ENCODE measurements at regions not wholly inside any gene's neighbourhood (a gene's known extent, or its start where the extent isn't known, plus 50 kb on each side); places are given as distances from the start of the nearest gene placed in this dataset.

DNA sequence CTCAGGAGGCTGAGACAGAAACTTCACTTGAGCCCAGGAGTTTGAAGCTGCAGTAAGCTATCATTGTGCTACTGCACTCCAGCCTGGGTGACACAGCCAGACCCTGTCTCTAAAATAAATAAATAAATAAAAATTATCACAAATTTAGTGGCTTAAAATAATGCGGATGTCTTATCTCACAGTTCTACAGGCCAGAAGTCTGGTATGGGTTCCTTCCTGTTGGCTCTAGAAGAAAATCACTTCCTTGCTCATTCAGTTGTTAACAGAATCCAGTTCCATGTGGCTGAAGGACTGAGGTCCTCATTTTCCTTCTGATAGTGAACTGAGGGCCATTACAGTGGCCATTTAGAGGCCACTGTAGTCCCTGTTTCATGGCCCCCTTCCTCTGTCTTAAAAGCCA is 94.6 kb upstream of the S1PR1 start:
- DNase-seq (ENCODE audit: extremely low spot score), result no peak
- TF ChIP-seq SP1 (IDR thresholded peaks at IDR 0.05) (no peak), FOXM1 (IDR thresholded peaks at IDR 0.05; ENCODE audit: borderline replicate concordance) (no peak), LEF1 (IDR thresholded peaks at IDR 0.05; ENCODE audit: borderline replicate concordance) (no peak), ZNF384 (IDR thresholded peaks at IDR 0.05) (no peak), FOXA1 (IDR thresholded peaks at IDR 0.05) (no peak), TARDBP (IDR thresholded peaks at IDR 0.05) (no peak), NFRKB (IDR thresholded peaks at IDR 0.05) (no peak), FOXK2 (IDR thresholded peaks at IDR 0.05) (no peak), SUZ12 (IDR thresholded peaks at IDR 0.05) (no peak), ELF4 (IDR thresholded peaks at IDR 0.05) (no peak), BHLHE40 (IDR thresholded peaks at IDR 0.05; ENCODE audit: borderline replicate concordance) (no peak), L3MBTL2 (conservative IDR thresholded peaks at IDR 0.05) (no peak), HDGF (IDR thresholded peaks at IDR 0.05; ENCODE audit: borderline replicate concordance) (no peak), ARNT (IDR thresholded peaks at IDR 0.05) (no peak)
- TF ChIP-seq, protein P1, sequence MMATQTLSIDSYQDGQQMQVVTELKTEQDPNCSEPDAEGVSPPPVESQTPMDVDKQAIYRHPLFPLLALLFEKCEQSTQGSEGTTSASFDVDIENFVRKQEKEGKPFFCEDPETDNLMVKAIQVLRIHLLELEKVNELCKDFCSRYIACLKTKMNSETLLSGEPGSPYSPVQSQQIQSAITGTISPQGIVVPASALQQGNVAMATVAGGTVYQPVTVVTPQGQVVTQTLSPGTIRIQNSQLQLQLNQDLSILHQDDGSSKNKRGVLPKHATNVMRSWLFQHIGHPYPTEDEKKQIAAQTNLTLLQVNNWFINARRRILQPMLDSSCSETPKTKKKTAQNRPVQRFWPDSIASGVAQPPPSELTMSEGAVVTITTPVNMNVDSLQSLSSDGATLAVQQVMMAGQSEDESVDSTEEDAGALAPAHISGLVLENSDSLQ (IDR thresholded peaks at IDR 0.05), result no peak
- ChIA-PET CTCF (interaction anchor here (1.3 kb wide), 1 partner anchor 97 kb away, joined by 3 read pairs; no protein-coding TSS in a partner anchor), POLR2A (no interaction called here)

DNA sequence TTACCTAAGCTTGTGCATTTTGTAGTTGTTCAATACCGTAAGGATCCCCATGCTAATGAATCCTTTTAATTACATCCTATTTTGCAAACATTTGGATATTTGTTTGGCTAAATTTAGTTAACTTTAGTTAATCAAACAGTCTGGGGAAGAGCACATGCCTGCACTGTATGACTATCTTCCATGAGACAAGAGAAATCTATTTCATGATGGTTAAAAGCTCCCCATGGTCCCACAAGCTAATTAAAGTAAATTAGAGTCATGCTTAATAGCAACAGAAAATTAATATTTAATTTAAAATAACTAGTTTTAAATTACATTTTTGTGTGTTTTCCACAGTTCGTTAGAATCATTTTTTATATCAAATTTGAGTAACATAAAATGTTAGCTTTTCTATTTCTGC is 95.4 kb upstream of the S1PR1 start:
- DNase-seq (ENCODE audit: extremely low spot score), result no peak
- TF ChIP-seq FOXA1 (IDR thresholded peaks at IDR 0.05), result no peak
- TF ChIP-seq ARNT (IDR thresholded peaks at IDR 0.05), result no peak
- TF ChIP-seq SP1 (IDR thresholded peaks at IDR 0.05), result no peak
- TF ChIP-seq FOXM1 (IDR thresholded peaks at IDR 0.05; ENCODE audit: borderline replicate concordance), result no peak
- TF ChIP-seq CTBP1 (IDR thresholded peaks at IDR 0.05; ENCODE audit: borderline replicate concordance), result no peak
- TF ChIP-seq FOXK2 (IDR thresholded peaks at IDR 0.05), result no peak
- no peak for TF ChIP-seq ELF4 (IDR thresholded peaks at IDR 0.05)
- no peak for TF ChIP-seq HDGF (IDR thresholded peaks at IDR 0.05; ENCODE audit: borderline replicate concordance)
- no peak for TF ChIP-seq LEF1 (IDR thresholded peaks at IDR 0.05; ENCODE audit: borderline replicate concordance)
- no peak for TF ChIP-seq BHLHE40 (IDR thresholded peaks at IDR 0.05; ENCODE audit: borderline replicate concordance)
- TF ChIP-seq L3MBTL2 (conservative IDR thresholded peaks at IDR 0.05), result no peak
- no peak for TF ChIP-seq ZNF384 (IDR thresholded peaks at IDR 0.05)
- ChIA-PET CTCF (interaction anchor here (1.3 kb wide), 1 partner anchor 98 kb away, joined by 3 read pairs; no protein-coding TSS in a partner anchor), POLR2A (no interaction called here)

DNA sequence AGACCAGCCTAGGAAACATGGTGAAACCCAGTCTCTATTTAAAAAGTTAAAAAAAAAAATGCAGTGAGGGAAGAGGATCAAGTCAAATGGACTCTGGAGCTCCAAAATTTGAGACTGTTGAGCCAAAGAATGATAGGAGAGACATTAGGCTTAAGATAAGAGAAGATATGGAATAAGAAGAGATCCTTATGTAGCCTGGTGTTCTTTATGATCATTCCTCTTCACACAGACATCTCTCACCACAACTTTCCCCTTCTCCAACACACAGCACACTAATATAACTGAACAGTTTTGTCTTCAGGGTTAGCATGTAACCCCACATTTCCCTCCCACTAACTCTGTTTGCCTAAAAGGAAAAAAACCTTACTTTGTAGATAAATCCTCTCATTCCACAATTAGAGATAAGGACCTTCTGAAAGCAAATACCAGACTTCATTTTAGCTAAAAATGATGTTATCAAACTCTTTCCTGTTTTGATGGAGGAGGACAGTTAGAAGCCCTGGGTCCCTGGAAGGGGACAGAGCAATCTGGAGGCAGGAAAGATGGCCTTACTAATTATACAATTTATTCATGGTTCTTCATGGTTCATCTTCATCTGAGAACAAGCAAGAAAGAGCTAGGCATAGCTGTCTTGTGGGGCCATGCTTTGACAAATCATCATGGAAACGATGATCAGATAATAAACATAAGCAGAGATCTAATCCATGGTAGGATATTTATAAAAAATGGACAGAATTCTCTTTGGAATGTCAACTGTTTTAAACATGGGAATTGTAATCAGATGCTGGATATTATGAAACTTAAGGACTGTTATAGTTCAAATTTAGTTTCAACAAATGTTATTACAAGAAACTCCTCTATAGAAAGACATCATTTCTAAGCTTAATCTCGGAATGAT is 96.7 kb upstream of the S1PR1 start:
- CTCF ChIA-PET, result interaction anchor here (2.1 to 4.0 kb wide), 2 partner anchors 98 to 148 kb away, joined by 6 to 16 read pairs; no protein-coding TSS in a partner anchor

DNA sequence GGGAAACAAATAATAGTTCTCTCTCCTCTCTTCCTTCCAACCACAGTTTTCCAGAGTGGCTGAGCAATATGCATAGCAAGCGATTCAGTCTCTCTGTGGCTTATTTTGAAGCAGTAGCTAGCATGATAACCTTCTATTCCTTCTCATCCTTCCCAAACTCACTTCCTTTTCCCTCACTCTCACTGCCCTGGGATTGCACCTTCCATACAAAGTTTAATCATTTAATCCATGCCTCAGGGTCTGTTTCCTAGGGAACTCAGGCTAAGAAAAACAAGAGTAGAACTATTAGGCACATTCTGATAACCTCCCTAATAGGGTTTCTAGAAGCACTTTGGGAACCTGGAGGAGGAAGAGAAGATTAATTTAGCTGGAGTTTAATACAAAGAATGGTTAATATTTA is 97.7 kb upstream of the S1PR1 start:
- TF ChIP-seq SP1 (IDR thresholded peaks at IDR 0.05) (no peak), LEF1 (IDR thresholded peaks at IDR 0.05; ENCODE audit: borderline replicate concordance) (no peak), FOXM1 (IDR thresholded peaks at IDR 0.05; ENCODE audit: borderline replicate concordance) (no peak), HDGF (IDR thresholded peaks at IDR 0.05; ENCODE audit: borderline replicate concordance) (no peak), CTBP1 (IDR thresholded peaks at IDR 0.05; ENCODE audit: borderline replicate concordance) (no peak), ARNT (IDR thresholded peaks at IDR 0.05) (no peak)
- TF ChIP-seq, protein P1 (IDR thresholded peaks at IDR 0.05), result no peak
- POLR2A ChIA-PET, result no interaction called here
- no peak for DNase-seq (ENCODE audit: extremely low spot score)
- CTCF ChIA-PET, result interaction anchor here (2.1 to 4.0 kb wide), 2 partner anchors 99 to 149 kb away, joined by 6 to 16 read pairs; no protein-coding TSS in a partner anchor

More for the DNA sequence above, 96.7 kb upstream of the S1PR1 start:
- POLR2A ChIA-PET, result no interaction called here
- TF ChIP-seq L3MBTL2 (conservative IDR thresholded peaks at IDR 0.05), result no peak
- TF ChIP-seq FOXM1 (IDR thresholded peaks at IDR 0.05; ENCODE audit: borderline replicate concordance), result no peak
- TF ChIP-seq SUZ12 (IDR thresholded peaks at IDR 0.05), result no peak
- no peak for TF ChIP-seq TARDBP (IDR thresholded peaks at IDR 0.05)
- TF ChIP-seq, protein P1 (IDR thresholded peaks at IDR 0.05), result no peak
- no peak for TF ChIP-seq BHLHE40 (IDR thresholded peaks at IDR 0.05; ENCODE audit: borderline replicate concordance)
- TF ChIP-seq FOXA1 (IDR thresholded peaks at IDR 0.05), result no peak
- TF ChIP-seq FOXK2 (IDR thresholded peaks at IDR 0.05), result no peak
- TF ChIP-seq HDGF (IDR thresholded peaks at IDR 0.05; ENCODE audit: borderline replicate concordance), result no peak
- no peak for TF ChIP-seq CTBP1 (IDR thresholded peaks at IDR 0.05; ENCODE audit: borderline replicate concordance)
- no peak for TF ChIP-seq SP1 (IDR thresholded peaks at IDR 0.05)
- DNase-seq (ENCODE audit: extremely low spot score), result no peak

DNA sequence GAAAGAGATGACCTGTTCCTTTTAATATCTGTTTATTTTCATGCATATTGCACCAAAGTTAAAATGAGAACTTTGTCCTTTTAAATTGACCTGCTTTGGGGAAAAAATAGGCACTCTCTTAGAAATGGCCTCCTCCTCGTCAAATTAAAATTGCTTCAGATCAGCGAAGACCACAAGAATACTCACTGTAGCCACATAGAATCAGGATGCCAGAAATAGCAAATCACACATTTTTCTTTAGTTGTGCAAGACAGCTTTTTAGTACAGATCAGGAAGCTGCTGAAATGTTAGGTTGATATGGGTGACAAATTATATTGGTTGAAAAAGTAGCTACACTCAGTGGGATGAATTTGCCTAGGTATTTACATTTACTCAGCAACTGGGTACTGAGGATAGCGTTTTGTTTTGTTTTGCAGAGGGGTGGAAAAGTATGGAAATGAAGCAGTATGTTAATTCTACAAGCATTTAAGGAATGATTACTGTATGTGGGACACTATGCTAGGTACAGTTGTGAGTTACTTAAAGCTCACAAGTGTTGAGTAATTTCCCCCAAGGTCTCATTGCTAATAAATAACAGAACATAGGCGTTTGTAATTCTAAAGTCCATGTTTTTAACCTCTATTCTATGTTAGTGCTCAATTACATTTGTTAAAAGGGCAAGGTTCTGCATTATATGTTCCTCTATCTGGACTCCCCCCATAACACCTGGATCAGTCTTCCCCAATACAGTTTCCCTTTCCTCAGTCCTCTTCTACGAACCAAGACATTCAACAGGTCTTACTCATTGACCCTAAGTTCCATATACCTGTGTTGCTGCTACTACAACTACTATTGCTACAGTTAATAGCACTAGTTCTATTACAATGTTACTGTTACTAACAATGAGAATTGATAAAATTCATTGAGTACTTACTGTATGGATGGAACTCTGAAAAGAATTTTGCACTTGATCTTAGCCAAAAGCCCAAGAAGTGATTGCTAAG is 99.4 kb upstream of the S1PR1 start:
- no peak for DNase-seq (ENCODE audit: extremely low spot score)
- TF ChIP-seq FOXA1 (IDR thresholded peaks at IDR 0.05) (no peak), ZNF384 (IDR thresholded peaks at IDR 0.05) (no peak), CTBP1 (IDR thresholded peaks at IDR 0.05; ENCODE audit: borderline replicate concordance) (no peak), LEF1 (IDR thresholded peaks at IDR 0.05; ENCODE audit: borderline replicate concordance) (no peak), BHLHE40 (IDR thresholded peaks at IDR 0.05; ENCODE audit: borderline replicate concordance) (no peak), SUZ12 (IDR thresholded peaks at IDR 0.05) (no peak), FOXM1 (IDR thresholded peaks at IDR 0.05; ENCODE audit: borderline replicate concordance) (no peak), TARDBP (IDR thresholded peaks at IDR 0.05) (no peak), ELF4 (IDR thresholded peaks at IDR 0.05) (no peak), FOXK2 (IDR thresholded peaks at IDR 0.05) (no peak), ARNT (IDR thresholded peaks at IDR 0.05) (no peak), L3MBTL2 (conservative IDR thresholded peaks at IDR 0.05) (no peak), NFRKB (IDR thresholded peaks at IDR 0.05) (no peak), HDGF (IDR thresholded peaks at IDR 0.05; ENCODE audit: borderline replicate concordance) (no peak), SP1 (IDR thresholded peaks at IDR 0.05) (no peak)
- TF ChIP-seq, protein P1 (IDR thresholded peaks at IDR 0.05), result no peak
- POLR2A ChIA-PET, result no interaction called here
- CTCF ChIA-PET, result interaction anchor here (1.2 to 4.0 kb wide), 2 partner anchors 101 to 151 kb away, joined by 4 to 16 read pairs; no protein-coding TSS in a partner anchor

Data from HEK293T (cell line).